GM12864 (cell line): ENCODE measurements at regions not wholly inside any gene's neighbourhood (a gene's known extent, or its start where the extent isn't known, plus 50 kb on each side); places are given as distances from the start of the nearest gene placed in this dataset.

Source experiments
- DNase-seq: peaks from one replicate; pipeline ENCODE4 v3.0.0-alpha.2; 2011; ENCODE audit warnings: low read depth
- H3K4me3 ChIP-seq: 2 replicates; pipeline ENCODE4 v1.5.1; 2011; ENCODE audit warnings: mild to moderate bottlenecking, low read depth, low read length, control low read depth
- CTCF ChIP-seq: IDR thresholded peaks from 2 replicates; pipeline ENCODE4 v1.5.1; 2011; ENCODE audit warnings: low read depth, mild to moderate bottlenecking, moderate library complexity, low read length, control low read depth, inconsistent platforms; ENCODE audit errors: missing control alignments

DNA sequence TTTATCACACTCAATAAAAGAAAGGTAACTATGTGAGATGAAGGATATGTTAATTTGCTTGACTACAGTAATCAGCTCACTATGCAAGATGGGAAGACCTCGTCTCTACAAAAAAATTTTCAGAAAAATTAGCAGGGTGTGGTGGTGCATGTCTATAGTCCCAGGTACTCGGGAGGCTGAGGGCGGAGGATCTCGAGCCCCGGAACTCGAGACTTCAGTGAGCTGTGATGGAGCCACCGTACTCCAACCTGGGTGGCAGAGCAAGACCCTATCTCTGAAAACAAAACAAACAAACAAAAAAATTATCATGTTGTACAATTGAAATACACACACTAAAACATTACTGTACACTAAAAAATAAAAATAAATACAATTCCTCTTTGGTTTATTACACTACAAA is 376.7 kb upstream of the KLHL1 start:
- DNase-seq = no peak
- no peak for TF ChIP-seq CTCF
- H3K4me3 ChIP-seq = no peak overlapping the region

GRCh38 chr13:70483599-70484276 is 375.5 kb upstream of the KLHL1 start:
- no peak for TF ChIP-seq CTCF
- no peak overlapping the region for H3K4me3 ChIP-seq

GRCh38 chr13:70473907-70474306 is 365.7 kb upstream of the KLHL1 start:
- no peak overlapping the region for H3K4me3 ChIP-seq
- DNase-seq = no peak
- no peak for TF ChIP-seq CTCF

More at GRCh38 chr13:70483599-70484276, 375.5 kb upstream of the KLHL1 start:
- no peak for DNase-seq

GRCh38 chr13:70469077-70469476 is 360.8 kb upstream of the KLHL1 start:
- TF ChIP-seq CTCF = no peak
- no peak for DNase-seq
- H3K4me3 ChIP-seq = no peak overlapping the region

GRCh38 chr13:70457474-70457873 is 349.2 kb upstream of the KLHL1 start:
- no peak overlapping the region for H3K4me3 ChIP-seq
- TF ChIP-seq CTCF = no peak
- no peak for DNase-seq

DNA sequence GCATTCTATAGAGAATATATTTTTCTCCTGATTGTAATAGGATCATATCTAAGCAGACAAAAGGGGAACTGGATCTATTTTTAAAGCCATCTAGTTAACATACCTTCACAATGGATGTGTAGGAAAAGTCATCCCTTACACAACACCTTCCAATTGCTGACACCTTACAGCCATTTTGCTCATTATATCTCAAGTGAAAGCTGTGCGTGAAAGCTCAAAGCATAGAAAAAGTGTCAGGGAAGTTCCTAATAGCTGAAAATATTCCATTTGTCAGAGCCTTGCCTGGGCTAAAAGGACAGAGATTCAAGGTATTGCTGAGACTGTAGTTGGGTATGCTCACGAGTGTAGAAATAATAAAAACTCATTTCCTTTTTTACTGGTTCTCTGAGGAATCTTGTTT is 340.6 kb upstream of the KLHL1 start:
- no peak for DNase-seq
- H3K4me3 ChIP-seq = no peak overlapping the region
- TF ChIP-seq CTCF = no peak

DNA sequence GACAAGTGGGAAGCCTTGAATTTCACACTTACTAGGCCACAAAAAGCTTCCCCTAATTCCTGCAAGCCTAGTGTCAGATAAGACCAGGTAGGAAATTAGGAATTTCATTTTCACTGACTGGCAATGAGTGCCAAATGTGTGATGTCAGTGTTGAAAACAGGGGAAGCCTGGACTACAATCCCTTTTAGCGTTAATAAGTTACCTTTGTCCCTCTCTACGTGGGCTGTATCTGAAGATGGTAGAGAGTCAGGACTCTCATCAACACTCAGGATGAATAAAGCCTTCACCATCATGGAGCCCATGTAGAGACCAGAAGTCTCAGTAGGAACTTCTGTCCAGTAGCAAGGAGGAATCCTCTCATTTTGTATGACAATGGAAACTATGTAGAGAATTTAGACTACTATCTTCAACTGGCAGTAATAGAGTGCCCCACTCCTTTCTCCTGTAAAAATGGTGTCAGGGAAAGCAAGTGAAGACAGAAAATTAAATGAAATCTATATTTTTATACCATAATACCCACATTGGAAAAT is 324.1 kb upstream of the KLHL1 start:
- no peak overlapping the region for H3K4me3 ChIP-seq
- DNase-seq = no peak
- TF ChIP-seq CTCF = no peak
